Loucy (cell line): ENCODE measurements at regions not wholly inside any gene's neighbourhood (a gene's known extent, or its start where the extent isn't known, plus 50 kb on each side); places are given as distances from the start of the nearest gene placed in this dataset.

Experiments
- H2AFZ ChIP-seq: fragments of 200-600 bp; sonication (generic); 2 replicates; pipeline ENCODE4 v1.6.0; 2016; ENCODE audit warnings: antibody characterized with exemption, mild to moderate bottlenecking, low read length, moderate library complexity
- H3F3A ChIP-seq: fragments of 200-600 bp; 2 replicates; pipeline ENCODE4 v1.6.0; 2016; ENCODE audit warnings: antibody characterized with exemption, low read depth, mild to moderate bottlenecking
- H3K27me3 ChIP-seq: fragments of 200-600 bp; sonication (generic); 2 replicates; pipeline ENCODE4 v1.6.1; 2014; ENCODE audit warnings: low read length, mild to moderate bottlenecking; ENCODE audit not compliant: insufficient read depth, poor library complexity, severe bottlenecking
- H3K36me3 ChIP-seq: fragments of 200-600 bp; sonication (generic); 2 replicates; pipeline ENCODE4 v1.6.1; 2016; ENCODE audit warnings: low read length; ENCODE audit not compliant: insufficient read depth
- H3K4me1 ChIP-seq: fragments of 200-600 bp; sonication (generic); 2 replicates; pipeline ENCODE4 v1.5.1; 2014; ENCODE audit warnings: low read length, mild to moderate bottlenecking; ENCODE audit not compliant: insufficient read depth, poor library complexity, severe bottlenecking
- H3K4me2 ChIP-seq: fragments of 200-600 bp; sonication (generic); 2 replicates; pipeline ENCODE4 v1.6.0; 2014; ENCODE audit warnings: antibody characterized with exemption, low read length, low read depth, mild to moderate bottlenecking; ENCODE audit not compliant: poor library complexity, severe bottlenecking
- H3K4me3 ChIP-seq: fragments of 200-600 bp; sonication (generic); 2 replicates; pipeline ENCODE4 v1.5.1; 2014; ENCODE audit warnings: low read length, mild to moderate bottlenecking, mixed read lengths; ENCODE audit not compliant: poor library complexity, severe bottlenecking
- H3K79me2 ChIP-seq: fragments of 200-600 bp; sonication (generic); 2 replicates; pipeline ENCODE4 v1.6.1; 2014; ENCODE audit warnings: low read length; ENCODE audit not compliant: insufficient read depth
- H3K9ac ChIP-seq: fragments of 200-600 bp; sonication (generic); 2 replicates; pipeline ENCODE4 v1.6.0; 2014; ENCODE audit warnings: mild to moderate bottlenecking, low read depth, low read length, moderate library complexity; ENCODE audit not compliant: poor library complexity, severe bottlenecking
- H3K9me2 ChIP-seq: fragments of 200-600 bp; sonication (generic); replicated peaks from 2 replicates; pipeline ENCODE4 v1.6.1; 2016; ENCODE audit warnings: low read depth, low read length, mixed read lengths
- H3K9me3 ChIP-seq: fragments of 200-600 bp; sonication (generic); 2 replicates; pipeline ENCODE4 v1.6.1; 2014; ENCODE audit warnings: mild to moderate bottlenecking, antibody characterized with exemption, low read length, low read depth; ENCODE audit not compliant: insufficient read depth
- H4K20me1 ChIP-seq: fragments of 200-600 bp; sonication (generic); 2 replicates; pipeline ENCODE4 v1.6.0; 2014; ENCODE audit warnings: antibody characterized with exemption, low read length, mild to moderate bottlenecking; ENCODE audit not compliant: insufficient read depth, poor library complexity, severe bottlenecking
- CTCF ChIP-seq: fragments of 200-600 bp; sonication (generic); conservative IDR thresholded peaks from 2 replicates; pipeline ENCODE4 v1.5.1; 2014; ENCODE audit warnings: mild to moderate bottlenecking, antibody characterized with exemption, low read length
- EZH2phosphoT487 ChIP-seq: fragments of 200-600 bp; IDR thresholded peaks from 2 replicates; pipeline ENCODE4 v1.6.1; 2018; ENCODE audit warnings: antibody characterized with exemption, mild to moderate bottlenecking, moderate library complexity, borderline replicate concordance

DNA sequence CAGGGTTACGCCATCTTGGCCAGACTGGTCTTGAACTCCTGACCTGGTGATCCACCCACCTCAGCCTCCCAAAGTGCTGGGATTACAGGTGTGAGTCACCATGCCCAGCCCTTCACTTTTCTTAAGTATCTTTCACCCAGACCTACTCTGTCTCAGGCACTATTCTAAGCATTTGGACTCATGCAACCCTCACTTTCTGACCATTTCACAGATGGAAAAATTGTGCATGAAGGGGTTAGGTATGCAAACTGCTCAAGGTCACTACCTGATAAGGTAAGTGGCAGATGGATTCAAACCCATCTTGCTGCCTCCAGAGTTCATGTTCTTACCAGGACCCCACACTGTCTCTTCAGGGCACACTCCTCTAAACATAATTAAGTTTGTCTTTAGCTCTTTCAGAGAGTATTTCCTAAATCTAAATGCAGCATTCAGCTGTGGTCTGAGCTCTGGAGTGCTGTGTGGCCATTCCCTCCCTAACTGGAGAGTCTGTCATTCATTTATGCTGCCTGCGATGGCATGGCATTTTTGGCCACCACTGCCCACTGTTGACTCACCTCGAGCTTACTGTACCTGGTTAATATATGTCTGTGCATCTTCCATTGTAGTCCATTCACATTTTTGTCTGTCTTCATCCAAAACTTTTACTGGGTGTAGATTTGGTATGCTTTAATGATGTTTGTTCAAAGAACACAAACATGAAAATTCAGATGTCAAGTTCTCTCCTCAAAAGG lies 88.4 kb downstream of the CCDC71L start:
- Histone ChIP-seq H3K4me2 (no peak overlapping the region), H3K79me2 (no peaks in the 10 kb centered on the region), H3K4me3 (no peak overlapping the region), H3K36me3 (no peaks in the 10 kb centered on the region), H4K20me1 (no peaks in the 10 kb centered on the region), H3K9me2 (no peaks in the 10 kb centered on the region), H3F3A (no peaks in the 10 kb centered on the region), H3K9ac (no peak overlapping the region), H3K27me3 (peaks cover 5% of the 10 kb centered on the region), H2AFZ (no peak overlapping the region), H3K9me3 (no peaks in the 10 kb centered on the region), H3K4me1 (no peaks in the 10 kb centered on the region)
- TF ChIP-seq EZH2phosphoT487 = no peak
- TF ChIP-seq CTCF = no peak

GRCh38 chr7:106571563-106571962 lies 89.4 kb downstream of the CCDC71L start:
- H3K9ac ChIP-seq = no peak overlapping the region
- H3K36me3 ChIP-seq = no peaks in the 10 kb centered on the region
- H3K4me3 ChIP-seq = no peak overlapping the region
- H2AFZ ChIP-seq = no peak overlapping the region
- peaks cover 5% of the 10 kb centered on the region for H3K27me3 ChIP-seq
- no peaks in the 10 kb centered on the region for H3K79me2 ChIP-seq
- H3K4me2 ChIP-seq = no peak overlapping the region
- no peaks in the 10 kb centered on the region for H3F3A ChIP-seq
- no peaks in the 10 kb centered on the region for H3K9me3 ChIP-seq
- no peaks in the 10 kb centered on the region for H3K4me1 ChIP-seq
- H4K20me1 ChIP-seq = no peaks in the 10 kb centered on the region
- no peaks in the 10 kb centered on the region for H3K9me2 ChIP-seq
- TF ChIP-seq EZH2phosphoT487 = no peak
- TF ChIP-seq CTCF = no peak

DNA sequence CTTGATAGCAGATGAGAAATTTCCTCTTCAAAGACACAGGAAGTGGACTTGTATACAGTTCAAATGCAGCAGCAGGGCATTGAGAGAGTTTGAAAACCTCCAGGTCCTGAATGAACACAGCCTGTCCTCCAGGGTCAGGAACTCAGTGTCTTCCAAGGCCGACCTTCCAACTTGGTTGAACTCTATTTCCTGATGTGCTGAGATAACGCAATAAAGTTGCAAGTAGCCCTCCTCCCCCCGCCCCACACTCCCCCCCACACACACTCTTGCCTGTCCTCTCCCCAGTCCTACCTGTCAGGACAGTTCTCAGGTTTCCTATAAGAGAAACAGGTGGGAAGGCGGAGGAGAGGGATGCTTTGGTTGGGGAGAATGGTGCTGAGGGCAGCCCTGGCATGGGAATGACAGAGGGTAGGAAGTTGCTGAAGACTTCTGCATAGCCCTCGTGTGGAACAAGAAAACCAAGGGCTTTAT lies 90.0 kb downstream of the CCDC71L start:
- Histone ChIP-seq H3K9me2 (no peaks in the 10 kb centered on the region), H3K9ac (no peak overlapping the region), H3K4me1 (no peaks in the 10 kb centered on the region), H3K4me3 (no peak overlapping the region), H3K36me3 (no peaks in the 10 kb centered on the region), H3K4me2 (peak overlapping the region; percentile 8), H3K27me3 (peaks cover 2% of the 10 kb centered on the region), H3K9me3 (no peaks in the 10 kb centered on the region), H4K20me1 (no peaks in the 10 kb centered on the region), H3F3A (no peaks in the 10 kb centered on the region), H3K79me2 (no peaks in the 10 kb centered on the region), H2AFZ (peak overlapping the region; percentile 47; the same call in 1 of the 2 replicates)
- TF ChIP-seq CTCF (no peak), EZH2phosphoT487 (no peak)
